K562 (cell line): ENCODE measurements at regions not wholly inside any gene's neighbourhood (a gene's known extent, or its start where the extent isn't known, plus 50 kb on each side); places are given as distances from the start of the nearest gene placed in this dataset.

ENCODE experiments used
- ARID2 ChIP-seq: fragments of 450-650 bp; IDR thresholded peaks from 2 replicates; pipeline ENCODE4 v1.6.1; 2017; ENCODE audit warnings: antibody characterized with exemption, mild to moderate bottlenecking
- BDP1 ChIP-seq: IDR thresholded peaks from 3 replicates; pipeline ENCODE4 v1.6.1; 2011; ENCODE audit not compliant: insufficient read length, insufficient read depth
- CREM ChIP-seq: IDR thresholded peaks from 2 replicates; pipeline ENCODE4 v1.6.1; 2014; ENCODE audit warnings: antibody characterized with exemption, low read depth
- FOXK2 ChIP-seq, 2 experiments: fragments of 450-650 bp; IDR thresholded peaks in 1 of 2; conservative IDR thresholded peaks in 1 of 2; 2 replicates each; pipeline ENCODE4 v1.6.1; 2016; ENCODE audit warnings: low read depth in 2 of 2, mild to moderate bottlenecking in 1 of 2
- FOXM1 ChIP-seq, 2 experiments: fragments of 450-650 bp in 1 of 2; sonication (generic) in 1 of 2; formaldehyde crosslinking in 1 of 2; IDR thresholded peaks; 2 replicates each; pipeline versions ENCODE4 v1.6.1 to v1.9.0; 2017 to 2022; ENCODE audit warnings: low read depth in 2 of 2, mild to moderate bottlenecking in 2 of 2, missing genetic modification reagents in 1 of 2, moderate library complexity in 1 of 2
- HDAC6 ChIP-seq: IDR thresholded peaks from 2 replicates; pipeline ENCODE4 v1.6.1; 2012; ENCODE audit warnings: low read depth, mild to moderate bottlenecking, control low read depth, inconsistent platforms, low read length, moderate library complexity
- MEF2D ChIP-seq: conservative IDR thresholded peaks from 2 replicates; pipeline ENCODE4 v1.6.1; 2016; ENCODE audit warnings: low read depth, missing genetic modification characterization, missing compliant biosample characterization
- MTA1 ChIP-seq: fragments of 450-650 bp; IDR thresholded peaks from 2 replicates; pipeline ENCODE4 v1.6.1; 2017; ENCODE audit warnings: borderline replicate concordance
- MTA2 ChIP-seq: fragments of 450-650 bp; IDR thresholded peaks from 2 replicates; pipeline ENCODE4 v1.6.1; 2016; ENCODE audit warnings: low read depth
- NFATC3 ChIP-seq: fragments of 450-650 bp; IDR thresholded peaks from 2 replicates; pipeline ENCODE4 v1.6.1; 2017; ENCODE audit warnings: mild to moderate bottlenecking
- NR4A1 ChIP-seq, 2 experiments: fragments of 250-450 bp in 1 of 2; fragments of 450-650 bp in 1 of 2; sonication (Bioruptor Pico) in 1 of 2; IDR thresholded peaks; 2 replicates each; pipeline versions ENCODE4 v1.4.0 to v1.6.1; 2016 to 2020; ENCODE audit warnings: mild to moderate bottlenecking in 2 of 2, missing compliant biosample characterization in 1 of 2, missing genetic modification characterization in 1 of 2, moderate library complexity in 1 of 2
- PCBP1 ChIP-seq: fragments of 200-400 bp; formaldehyde crosslinking; IDR thresholded peaks from 2 replicates; pipeline ENCODE4 v1.6.1; 2018; ENCODE audit warnings: mild to moderate bottlenecking, low read depth, low read length; ENCODE audit not compliant: poor library complexity, severe bottlenecking
- RAD21 ChIP-seq, 2 experiments: fragments of 250-450 bp in 1 of 2; fragments of 450-650 bp in 1 of 2; sonication (Bioruptor Pico) in 1 of 2; formaldehyde crosslinking in 1 of 2; IDR thresholded peaks in 1 of 2; conservative IDR thresholded peaks in 1 of 2; 2 replicates each; pipeline versions ENCODE4 v1.4.0 to v1.8.0; 2020 to 2022; ENCODE audit warnings: mild to moderate bottlenecking in 2 of 2, moderate library complexity in 1 of 2
- RAD51 ChIP-seq: fragments of 450-650 bp; IDR thresholded peaks from 2 replicates; pipeline ENCODE4 v1.7.1; 2016; ENCODE audit warnings: low read depth, mild to moderate bottlenecking, borderline replicate concordance
- RBM17 ChIP-seq: fragments of 200-400 bp; formaldehyde crosslinking; IDR thresholded peaks from 2 replicates; pipeline ENCODE4 v1.6.1; 2017; ENCODE audit warnings: low read depth, mild to moderate bottlenecking, low read length, borderline replicate concordance
- SP2 ChIP-seq: IDR thresholded peaks from 2 replicates; pipeline ENCODE4 v1.6.1; 2011; ENCODE audit warnings: mild to moderate bottlenecking, low read depth, low read length, moderate library complexity; ENCODE audit not compliant: poor library complexity, severe bottlenecking; ENCODE audit errors: extremely low read depth
- STAT5A ChIP-seq: IDR thresholded peaks from 2 replicates; pipeline ENCODE4 v1.6.1; 2012; ENCODE audit warnings: low read length, inconsistent platforms, borderline replicate concordance
- TAF15 ChIP-seq: fragments of 200-400 bp; formaldehyde crosslinking; IDR thresholded peaks from 2 replicates; pipeline ENCODE4 v1.6.1; 2017; ENCODE audit warnings: mild to moderate bottlenecking, low read depth, low read length, moderate library complexity
- TAL1 ChIP-seq: fragments of 450-650 bp; IDR thresholded peaks from 2 replicates; pipeline ENCODE4 v1.6.1; 2016; ENCODE audit warnings: mild to moderate bottlenecking
- TCF3 ChIP-seq: sonication (generic); formaldehyde crosslinking; IDR thresholded peaks from 2 replicates; pipeline ENCODE4 v1.4.0; 2020; ENCODE audit warnings: mild to moderate bottlenecking, missing genetic modification reagents
- USF1 ChIP-seq: sonication (generic); formaldehyde crosslinking; IDR thresholded peaks from 2 replicates; pipeline ENCODE4 v1.9.0; 2022; ENCODE audit warnings: mild to moderate bottlenecking, missing genetic modification reagents
- ZNF140 ChIP-seq: fragments of 250-450 bp; sonication (Bioruptor Pico); IDR thresholded peaks from 2 replicates; pipeline ENCODE4 v1.8.0; 2021; ENCODE audit warnings: moderate library complexity, mild to moderate bottlenecking, inconsistent platforms
- ZNF282 ChIP-seq: sonication (generic); formaldehyde crosslinking; IDR thresholded peaks from 2 replicates; pipeline ENCODE4 v1.8.1; 2023; ENCODE audit warnings: missing genetic modification reagents
- ZNF449 ChIP-seq: fragments of 250-450 bp; sonication (Bioruptor Pico); IDR thresholded peaks from 2 replicates; pipeline ENCODE4 v1.8.0; 2022; ENCODE audit warnings: moderate library complexity, mild to moderate bottlenecking, inconsistent platforms
- ZNF717 ChIP-seq: fragments of 250-450 bp; sonication (Bioruptor Pico); IDR thresholded peaks from 2 replicates; pipeline ENCODE4 v1.5.0; 2021
- TF ChIP-seq, protein P1 (sequence below): sonication (generic); formaldehyde crosslinking; IDR thresholded peaks from 2 replicates; pipeline ENCODE4 v1.8.1; 2023; ENCODE audit warnings: mild to moderate bottlenecking, missing genetic modification reagents, moderate library complexity
- TF ChIP-seq, protein P2 (sequence below): fragments of 450-650 bp; formaldehyde crosslinking; IDR thresholded peaks from 2 replicates; pipeline ENCODE4 v1.4.0; 2020; ENCODE audit warnings: mild to moderate bottlenecking

- TF ChIP-seq, protein P1, sequence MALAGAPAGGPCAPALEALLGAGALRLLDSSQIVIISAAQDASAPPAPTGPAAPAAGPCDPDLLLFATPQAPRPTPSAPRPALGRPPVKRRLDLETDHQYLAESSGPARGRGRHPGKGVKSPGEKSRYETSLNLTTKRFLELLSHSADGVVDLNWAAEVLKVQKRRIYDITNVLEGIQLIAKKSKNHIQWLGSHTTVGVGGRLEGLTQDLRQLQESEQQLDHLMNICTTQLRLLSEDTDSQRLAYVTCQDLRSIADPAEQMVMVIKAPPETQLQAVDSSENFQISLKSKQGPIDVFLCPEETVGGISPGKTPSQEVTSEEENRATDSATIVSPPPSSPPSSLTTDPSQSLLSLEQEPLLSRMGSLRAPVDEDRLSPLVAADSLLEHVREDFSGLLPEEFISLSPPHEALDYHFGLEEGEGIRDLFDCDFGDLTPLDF (CRISPR knock-in tag): no peak
- no peak for TF ChIP-seq RAD21 (CRISPR knock-in tag; conservative IDR thresholded peaks at IDR 0.05 in 1 of 2, IDR thresholded peaks at IDR 0.05 in 1 of 2)
- TF ChIP-seq USF1: no peak
- TF ChIP-seq MTA1: no peak
- 0 out of 2 replicates have a peak, but pooled peaks have one; percentile 33 for TF ChIP-seq CREM
- TF ChIP-seq TAF15: no peak
- TF ChIP-seq ZNF140: no peak
- TF ChIP-seq ARID2: no peak
- TF ChIP-seq RAD51: no peak
- TF ChIP-seq ZNF449: no peak
- no peak for TF ChIP-seq ZNF282 (CRISPR knock-in tag)
- TF ChIP-seq SP2: no peak
- TF ChIP-seq BDP1: no peak
- TF ChIP-seq MTA2: peak; percentile 75
- TF ChIP-seq PCBP1: no peak
- TF ChIP-seq FOXM1 (IDR thresholded peaks at IDR 0.05; ENCODE audit: low read depth): peak; percentile 96
- no peak for TF ChIP-seq FOXM1 (CRISPR knock-in tag; IDR thresholded peaks at IDR 0.05; ENCODE audit: low read depth)
- TF ChIP-seq, protein P2, sequence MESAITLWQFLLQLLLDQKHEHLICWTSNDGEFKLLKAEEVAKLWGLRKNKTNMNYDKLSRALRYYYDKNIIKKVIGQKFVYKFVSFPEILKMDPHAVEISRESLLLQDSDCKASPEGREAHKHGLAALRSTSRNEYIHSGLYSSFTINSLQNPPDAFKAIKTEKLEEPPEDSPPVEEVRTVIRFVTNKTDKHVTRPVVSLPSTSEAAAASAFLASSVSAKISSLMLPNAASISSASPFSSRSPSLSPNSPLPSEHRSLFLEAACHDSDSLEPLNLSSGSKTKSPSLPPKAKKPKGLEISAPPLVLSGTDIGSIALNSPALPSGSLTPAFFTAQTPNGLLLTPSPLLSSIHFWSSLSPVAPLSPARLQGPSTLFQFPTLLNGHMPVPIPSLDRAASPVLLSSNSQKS: no peak
- TF ChIP-seq TCF3 (CRISPR knock-in tag): peak; percentile 88
- TF ChIP-seq ZNF717 (CRISPR knock-in tag): no peak
- peak; percentile 88 for TF ChIP-seq TAL1
- peak in 1 of 2 experiments; percentile 53; a peak in 1 of 4 replicates for TF ChIP-seq FOXK2 (conservative IDR thresholded peaks at IDR 0.05 in 1 of 2, IDR thresholded peaks at IDR 0.05 in 1 of 2; ENCODE audit: low read depth in 2 of 2)
- TF ChIP-seq HDAC6: no peak
- TF ChIP-seq RBM17: no peak
- TF ChIP-seq MEF2D: no peak
- TF ChIP-seq STAT5A: peak; percentile 68
- no peak for TF ChIP-seq NFATC3
- TF ChIP-seq NR4A1 (CRISPR knock-in tag; IDR thresholded peaks at IDR 0.05): no peak
- no peak for TF ChIP-seq NR4A1 (tag; IDR thresholded peaks at IDR 0.05)
Measured at GRCh38 chrX:125219852-125220251, 99.8 kb upstream of the TEX13C start (continued).
